Esophagus squamous epithelium (tissue), 5 donors: ENCODE measurements at regions not wholly inside any gene's neighbourhood (a gene's known extent, or its start where the extent isn't known, plus 50 kb on each side); places are given as distances from the start of the nearest gene placed in this dataset.

Experiments
- DNase-seq: peaks from one replicate; lab custom pipeline; 2025; lab: John Stamatoyannopoulos, UW
- H3K27ac ChIP-seq, 4 donors: fragments of 200-600 bp; sonication (generic); one replicate each; pipeline ENCODE4 v1.5.1; 2016 to 2019; ENCODE audit warnings: mild to moderate bottlenecking in 1 of 4
- H3K27me3 ChIP-seq, 4 donors: fragments of 200-600 bp; sonication (generic); 1 replicate in 3 of 4; 2 replicates in 1 of 4; pipeline versions ENCODE4 v1.5.1 to v1.6.0; 2017 to 2021; ENCODE audit warnings: antibody characterized with exemption in 1 of 4
- H3K36me3 ChIP-seq, 3 donors: fragments of 200-600 bp; sonication (generic); one replicate each; pipeline ENCODE4 v1.5.1; 2016 to 2019
- H3K4me1 ChIP-seq, 3 donors: fragments of 200-600 bp; sonication (generic); one replicate each; pipeline ENCODE4 v1.5.1; 2017 to 2019
- H3K4me3 ChIP-seq, 4 donors: fragments of 200-600 bp; sonication (generic); 1 replicate in 3 of 4; 2 replicates in 1 of 4; pipeline ENCODE4 v1.5.1; 2016 to 2019; ENCODE audit warnings: mild to moderate bottlenecking in 2 of 4, moderate library complexity in 1 of 4
- H3K9me3 ChIP-seq, 3 donors: fragments of 200-600 bp; sonication (generic); one replicate each; pipeline ENCODE4 v1.5.1; 2016 to 2019
- POLR2A ChIP-seq, 4 donors: fragments of 450-650 bp; IDR thresholded peaks; one replicate each; pipeline ENCODE4 v1.6.1; 2017; ENCODE audit warnings: antibody characterized with exemption in 4 of 4, mild to moderate bottlenecking in 4 of 4, moderate library complexity in 3 of 4
- WGBS, 2 donors: methylation state at CpG; one replicate each; pipeline ENCODE4 v1.1.5; 2018; 5-methylcytosine and 5-hydroxymethylcytosine counted together
- intact Hi-C: fragments of 100-400 bp; cut with DNase I; formaldehyde crosslinking; loops from one replicate; pipeline ENCODE4 v1.15.0; 2022
- TF ChIP-seq, protein P1 (sequence below), 6 experiments: fragments of 450-650 bp in 4 of 6; fragments of 200-600 bp in 2 of 6; sonication (generic) in 2 of 6; IDR thresholded peaks; one replicate each; pipeline ENCODE4 v1.5.1; 2016 to 2019; ENCODE audit warnings: antibody characterized with exemption in 6 of 6, mild to moderate bottlenecking in 4 of 6, moderate library complexity in 4 of 6
- donor health status: DM: yes; HTN: yes; CAD: no.

DNA sequence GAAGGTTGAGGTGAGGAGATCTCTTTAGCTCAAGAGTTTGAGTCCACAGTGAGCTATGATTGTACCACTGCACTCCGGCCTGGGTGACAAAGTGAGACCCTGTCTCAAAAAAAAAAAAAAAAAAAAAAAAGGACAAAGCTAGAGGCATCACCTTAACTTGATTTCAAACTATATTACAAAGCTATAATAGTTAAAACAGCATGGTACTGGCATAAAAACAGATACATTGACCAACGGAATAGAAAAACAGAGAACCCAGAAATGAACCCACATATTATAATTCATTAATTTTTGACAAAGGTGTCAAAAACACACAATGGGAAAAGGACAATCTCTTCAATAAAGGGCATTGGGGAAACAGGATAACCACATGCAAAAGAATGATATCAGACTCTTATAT, 50.8 kb upstream of the MBOAT1 start:
- no peak for DNase-seq
- Histone ChIP-seq H3K27ac (no peak overlapping the region), H3K9me3 (peaks cover 0 to 4% (median 3%) of the 10 kb centered on the region in 3 donors), H3K36me3 (no peaks in the 10 kb centered on the region), H3K27me3 (no peaks in the 10 kb centered on the region), H3K4me3 (no peak overlapping the region), H3K4me1 (peaks cover 0 to 18% (median 11%) of the 10 kb centered on the region in 3 donors)
- WGBS, 2 donors, result 92 to 95% methylated on average over 2 of the region's 2 CpGs
- TF ChIP-seq POLR2A (IDR thresholded peaks at IDR 0.05), result no peak
- TF ChIP-seq, protein P1, sequence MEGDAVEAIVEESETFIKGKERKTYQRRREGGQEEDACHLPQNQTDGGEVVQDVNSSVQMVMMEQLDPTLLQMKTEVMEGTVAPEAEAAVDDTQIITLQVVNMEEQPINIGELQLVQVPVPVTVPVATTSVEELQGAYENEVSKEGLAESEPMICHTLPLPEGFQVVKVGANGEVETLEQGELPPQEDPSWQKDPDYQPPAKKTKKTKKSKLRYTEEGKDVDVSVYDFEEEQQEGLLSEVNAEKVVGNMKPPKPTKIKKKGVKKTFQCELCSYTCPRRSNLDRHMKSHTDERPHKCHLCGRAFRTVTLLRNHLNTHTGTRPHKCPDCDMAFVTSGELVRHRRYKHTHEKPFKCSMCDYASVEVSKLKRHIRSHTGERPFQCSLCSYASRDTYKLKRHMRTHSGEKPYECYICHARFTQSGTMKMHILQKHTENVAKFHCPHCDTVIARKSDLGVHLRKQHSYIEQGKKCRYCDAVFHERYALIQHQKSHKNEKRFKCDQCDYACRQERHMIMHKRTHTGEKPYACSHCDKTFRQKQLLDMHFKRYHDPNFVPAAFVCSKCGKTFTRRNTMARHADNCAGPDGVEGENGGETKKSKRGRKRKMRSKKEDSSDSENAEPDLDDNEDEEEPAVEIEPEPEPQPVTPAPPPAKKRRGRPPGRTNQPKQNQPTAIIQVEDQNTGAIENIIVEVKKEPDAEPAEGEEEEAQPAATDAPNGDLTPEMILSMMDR (IDR thresholded peaks at IDR 0.05), result no peak
- intact Hi-C loops, result no loop called here

DNA sequence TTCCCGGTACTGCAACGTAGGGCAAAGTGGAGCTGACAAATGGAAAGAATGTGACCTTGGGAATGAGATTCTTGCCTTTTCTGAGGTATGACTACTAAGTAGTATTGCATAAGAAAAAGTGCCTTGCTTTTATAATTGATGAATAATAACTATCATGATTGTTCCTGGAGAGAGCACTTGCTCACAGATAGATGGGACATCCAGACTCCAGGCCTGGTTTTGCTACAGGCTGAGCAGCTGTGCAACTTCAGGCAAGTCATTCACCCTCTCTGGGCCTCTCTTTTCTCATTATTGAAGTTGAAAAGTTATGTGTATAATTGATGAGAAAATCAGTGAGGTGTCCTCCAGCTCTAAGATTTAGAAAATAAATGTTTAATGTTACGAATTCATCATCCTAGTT, 53.6 kb upstream of the MBOAT1 start:
- TF ChIP-seq POLR2A (IDR thresholded peaks at IDR 0.05), result no peak
- TF ChIP-seq, protein P1 (IDR thresholded peaks at IDR 0.05), result no peak
- peak overlapping the region in 2 of 4 donors; percentile 79 to 84 for H3K27ac ChIP-seq
- H3K9me3 ChIP-seq, result peaks cover 0 to 4% (median 3%) of the 10 kb centered on the region in 3 donors
- intact Hi-C loops, result no loop called here
- 82 to 86% methylated on average over 3 of the region's 3 CpGs for WGBS, 2 donors
- H3K27me3 ChIP-seq, result no peaks in the 10 kb centered on the region
- no peak for DNase-seq
- H3K36me3 ChIP-seq, result no peaks in the 10 kb centered on the region
- H3K4me1 ChIP-seq, result peaks cover 0 to 18% (median 11%) of the 10 kb centered on the region in 3 donors
- no peak overlapping the region for H3K4me3 ChIP-seq

DNA sequence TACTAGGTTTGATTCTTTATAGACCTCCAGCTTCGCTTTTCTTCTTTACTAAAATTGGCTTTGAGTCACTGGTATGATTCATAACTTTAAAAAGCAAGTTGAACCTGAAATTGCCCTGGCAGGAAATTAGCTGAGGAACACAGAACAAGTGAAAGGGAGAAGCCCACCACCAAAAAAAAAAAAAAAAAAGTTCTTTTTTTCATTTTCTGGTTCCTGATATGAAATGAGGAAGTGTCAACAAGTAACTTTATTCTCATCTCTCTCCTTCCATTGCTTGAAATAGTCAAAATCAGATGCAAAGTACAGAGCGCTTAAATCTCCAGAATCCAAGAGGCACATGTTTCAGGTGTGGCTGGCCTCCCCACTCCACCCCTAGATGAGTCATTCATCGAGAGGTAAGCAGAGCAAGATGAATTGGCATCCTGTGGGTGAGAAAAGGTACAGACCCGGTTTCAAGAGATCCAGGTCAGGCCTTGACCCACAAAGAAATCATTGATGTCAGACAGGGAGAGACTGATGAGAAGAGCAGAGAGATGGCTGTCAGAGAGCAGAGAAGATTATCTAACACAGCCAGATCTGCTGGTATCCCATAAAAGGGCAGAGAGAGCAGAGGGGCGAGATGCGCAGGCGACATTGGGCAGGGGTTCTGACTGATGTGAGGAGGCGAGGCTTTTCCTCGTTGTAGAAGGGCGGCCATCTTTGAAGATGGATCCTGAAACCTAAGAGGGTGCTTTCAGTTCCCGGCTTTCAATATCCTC, 54.8 kb upstream of the MBOAT1 start:
- H3K4me1 ChIP-seq, result peaks cover 0 to 18% (median 11%) of the 10 kb centered on the region in 3 donors
- no peaks in the 10 kb centered on the region for H3K36me3 ChIP-seq
- H3K4me3 ChIP-seq, result no peak overlapping the region
- no peak for DNase-seq
- H3K27ac ChIP-seq, result peak overlapping the region; percentile 56 to 84 (median 76)
- no peaks in the 10 kb centered on the region for H3K27me3 ChIP-seq
- 62 to 65% methylated on average over 10 to 11 of the region's 11 CpGs for WGBS, 2 donors
- intact Hi-C loops, result no loop called here
- TF ChIP-seq POLR2A (IDR thresholded peaks at IDR 0.05), result no peak
- TF ChIP-seq, protein P1 (IDR thresholded peaks at IDR 0.05), result peak in 2 of 6 experiments; percentile 13 to 50
- peaks cover 0 to 4% (median 3%) of the 10 kb centered on the region in 3 donors for H3K9me3 ChIP-seq

DNA sequence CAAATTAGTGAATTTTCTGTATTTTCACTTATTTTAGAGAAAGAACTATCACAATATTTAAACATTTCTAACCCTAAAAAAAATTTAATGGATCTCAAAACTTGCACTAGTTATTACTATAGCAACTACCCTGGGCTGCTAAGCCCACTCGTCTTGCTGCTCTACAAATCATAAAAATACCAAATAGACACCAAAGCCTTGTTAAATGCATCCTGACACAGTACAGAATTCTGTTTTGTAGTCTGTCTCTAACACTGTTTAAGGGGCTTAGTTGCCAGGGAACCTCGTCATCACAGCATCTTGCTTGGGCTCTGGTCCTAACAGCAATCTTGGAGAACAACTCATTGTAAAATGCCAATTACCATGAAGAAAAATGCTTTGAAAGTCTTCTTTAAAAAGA, 56.9 kb upstream of the MBOAT1 start:
- no peak overlapping the region for H3K27ac ChIP-seq
- no peaks in the 10 kb centered on the region for H3K27me3 ChIP-seq
- H3K4me1 ChIP-seq, result peaks cover 0 to 18% (median 11%) of the 10 kb centered on the region in 3 donors
- no peak overlapping the region for H3K4me3 ChIP-seq
- H3K9me3 ChIP-seq, result no peaks in the 10 kb centered on the region
- no peak for DNase-seq
- intact Hi-C loops, result no loop called here
- 63 to 74% methylated on average over 2 of the region's 2 CpGs for WGBS, 2 donors
- no peaks in the 10 kb centered on the region for H3K36me3 ChIP-seq
- TF ChIP-seq, protein P1 (IDR thresholded peaks at IDR 0.05), result no peak
- TF ChIP-seq POLR2A (IDR thresholded peaks at IDR 0.05), result no peak

DNA sequence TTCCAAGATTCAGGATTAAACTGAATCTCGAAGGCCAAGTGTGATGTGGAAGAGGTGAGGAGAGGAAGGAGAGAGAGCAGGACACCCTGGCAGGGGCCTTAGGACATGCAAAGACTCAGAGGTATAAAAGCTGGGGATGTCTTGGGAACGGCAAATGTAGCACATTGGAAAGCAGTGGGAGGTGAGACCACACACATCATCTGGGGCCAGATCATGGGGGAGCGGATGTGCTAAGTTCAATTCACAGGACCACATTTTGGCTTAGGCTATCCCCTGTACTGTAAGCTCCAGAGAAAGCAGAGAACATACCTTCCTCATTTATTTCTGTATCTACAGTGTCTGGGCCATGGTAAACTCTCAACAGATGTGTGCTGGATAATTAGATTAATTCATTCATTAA, 59.5 kb upstream of the MBOAT1 start:
- Histone ChIP-seq H3K4me3 (no peak overlapping the region), H3K9me3 (no peaks in the 10 kb centered on the region), H3K4me1 (peaks cover 0 to 10% (median 8%) of the 10 kb centered on the region in 3 donors), H3K36me3 (no peaks in the 10 kb centered on the region), H3K27me3 (no peaks in the 10 kb centered on the region), H3K27ac (no peak overlapping the region)
- no peak for TF ChIP-seq POLR2A (IDR thresholded peaks at IDR 0.05)
- TF ChIP-seq, protein P1 (IDR thresholded peaks at IDR 0.05), result no peak
- no peak for DNase-seq
- intact Hi-C loops, result no loop called here
- 71 to 74% methylated on average over 3 of the region's 3 CpGs for WGBS, 2 donors
